DOHH2 (cell line): ENCODE measurements at regions not wholly inside any gene's neighbourhood (a gene's known extent, or its start where the extent isn't known, plus 50 kb on each side); places are given as distances from the start of the nearest gene placed in this dataset.

ENCODE experiments used
- EZH2phosphoT487 ChIP-seq: fragments of 200-600 bp; sonication (generic); IDR thresholded peaks from 2 replicates; pipeline ENCODE4 v1.6.1; 2017; ENCODE audit warnings: borderline replicate concordance, mild to moderate bottlenecking, antibody characterized with exemption, low read length, moderate library complexity, mixed read lengths
- TF ChIP-seq, protein P1 (sequence below): fragments of 200-600 bp; sonication (generic); IDR thresholded peaks from one replicate; pipeline ENCODE4 v1.5.1; 2014; ENCODE audit warnings: antibody characterized with exemption, mild to moderate bottlenecking, low read depth, low read length; ENCODE audit not compliant: poor library complexity, severe bottlenecking

DNA sequence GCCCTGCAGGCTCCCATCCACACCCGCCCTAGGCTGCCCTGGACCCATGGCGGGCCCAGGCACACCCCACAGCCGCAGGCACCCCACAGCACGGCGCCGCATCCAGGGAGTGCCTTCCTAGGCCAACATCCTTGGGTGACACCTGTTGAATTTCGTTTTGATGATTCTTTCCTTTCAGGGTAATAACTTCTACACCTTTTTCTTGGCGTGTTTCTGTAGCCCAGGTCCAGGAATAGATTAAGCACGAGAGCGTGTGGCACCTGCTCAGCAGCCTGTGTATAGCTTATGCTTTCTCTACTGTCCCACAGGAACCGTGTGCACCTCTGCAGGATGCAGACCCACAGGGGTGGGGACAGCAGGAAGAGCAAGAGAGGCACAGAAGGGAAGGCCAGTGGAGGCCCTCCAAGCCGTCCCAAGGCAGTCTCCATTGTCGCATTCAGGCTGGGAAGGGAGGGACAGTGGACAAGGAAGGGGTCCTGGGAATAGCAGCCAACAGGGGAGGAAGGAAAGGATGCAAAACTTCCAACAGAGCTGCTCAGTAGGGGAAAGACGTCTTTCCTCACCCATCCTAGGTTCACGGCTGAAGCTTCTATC is 118.1 kb upstream of the AFDN start:
- TF ChIP-seq, protein P1, sequence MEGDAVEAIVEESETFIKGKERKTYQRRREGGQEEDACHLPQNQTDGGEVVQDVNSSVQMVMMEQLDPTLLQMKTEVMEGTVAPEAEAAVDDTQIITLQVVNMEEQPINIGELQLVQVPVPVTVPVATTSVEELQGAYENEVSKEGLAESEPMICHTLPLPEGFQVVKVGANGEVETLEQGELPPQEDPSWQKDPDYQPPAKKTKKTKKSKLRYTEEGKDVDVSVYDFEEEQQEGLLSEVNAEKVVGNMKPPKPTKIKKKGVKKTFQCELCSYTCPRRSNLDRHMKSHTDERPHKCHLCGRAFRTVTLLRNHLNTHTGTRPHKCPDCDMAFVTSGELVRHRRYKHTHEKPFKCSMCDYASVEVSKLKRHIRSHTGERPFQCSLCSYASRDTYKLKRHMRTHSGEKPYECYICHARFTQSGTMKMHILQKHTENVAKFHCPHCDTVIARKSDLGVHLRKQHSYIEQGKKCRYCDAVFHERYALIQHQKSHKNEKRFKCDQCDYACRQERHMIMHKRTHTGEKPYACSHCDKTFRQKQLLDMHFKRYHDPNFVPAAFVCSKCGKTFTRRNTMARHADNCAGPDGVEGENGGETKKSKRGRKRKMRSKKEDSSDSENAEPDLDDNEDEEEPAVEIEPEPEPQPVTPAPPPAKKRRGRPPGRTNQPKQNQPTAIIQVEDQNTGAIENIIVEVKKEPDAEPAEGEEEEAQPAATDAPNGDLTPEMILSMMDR: no peak
- no peak for TF ChIP-seq EZH2phosphoT487
